ENCODE measurements at regions not wholly inside any gene's neighbourhood (a gene's known extent, or its start where the extent isn't known, plus 50 kb on each side); places are given as distances from the start of the nearest gene placed in this dataset.

GRCh38 chrX:96611619-96612362, 72.9 kb upstream of the DIAPH2 start:
- TF ChIP-seq GATA3 (IDR thresholded peaks at IDR 0.05; ENCODE audit: low read depth, low read length) (peak; percentile 51; the same call in 1 of the 2 replicates), GATA2 (IDR thresholded peaks at IDR 0.05; ENCODE audit: low read depth, low read length) (peak; percentile 40; the same call in 1 of the 2 replicates)

Measured in SH-SY5Y (cell line).